Fibroblast of skin of right biceps (primary cell): ENCODE measurements at regions not wholly inside any gene's neighbourhood (a gene's known extent, or its start where the extent isn't known, plus 50 kb on each side); places are given as distances from the start of the nearest gene placed in this dataset.

ENCODE experiments used
- DNase-seq: peaks from one replicate; pipeline ENCODE4 v3.0.0-alpha.2; 2013

DNA sequence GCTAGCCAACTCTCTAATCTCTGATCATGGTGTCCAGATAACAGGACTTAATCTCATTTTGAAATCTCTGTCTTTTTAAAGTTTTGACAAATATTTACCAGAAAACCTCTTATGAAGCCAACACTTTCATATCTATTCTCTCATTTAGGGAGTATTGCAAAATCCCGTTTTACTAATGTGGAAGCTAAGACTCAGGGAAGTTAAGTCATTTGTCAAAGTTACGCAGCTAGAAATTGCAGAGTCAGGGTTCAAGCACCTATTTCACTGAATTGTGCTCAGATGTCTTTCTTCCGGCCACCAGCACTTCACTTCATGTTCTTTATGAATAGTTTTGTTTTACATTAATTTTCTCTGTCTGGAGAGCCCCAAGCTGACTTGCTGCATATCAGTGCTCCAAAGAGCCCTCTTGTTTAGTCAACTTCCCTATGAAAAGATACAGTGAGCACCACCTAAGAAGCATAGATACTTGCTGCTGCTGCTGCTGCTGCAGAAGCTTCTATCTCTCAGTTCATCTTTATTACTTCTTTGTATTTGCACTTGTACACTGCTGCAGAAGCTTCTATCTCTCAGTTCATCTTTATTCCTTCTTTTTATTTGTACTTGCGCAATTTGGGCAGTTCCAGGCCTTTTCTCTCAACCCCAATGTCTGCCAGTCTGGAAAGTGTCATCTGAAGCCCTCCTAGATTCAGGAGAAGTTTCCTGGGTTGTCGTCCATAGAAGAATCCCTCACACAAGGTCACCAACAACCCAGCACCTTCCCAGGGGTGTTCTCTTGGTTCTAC, 329.7 kb downstream of the MAFB start:
- DNase-seq: no peak

DNA sequence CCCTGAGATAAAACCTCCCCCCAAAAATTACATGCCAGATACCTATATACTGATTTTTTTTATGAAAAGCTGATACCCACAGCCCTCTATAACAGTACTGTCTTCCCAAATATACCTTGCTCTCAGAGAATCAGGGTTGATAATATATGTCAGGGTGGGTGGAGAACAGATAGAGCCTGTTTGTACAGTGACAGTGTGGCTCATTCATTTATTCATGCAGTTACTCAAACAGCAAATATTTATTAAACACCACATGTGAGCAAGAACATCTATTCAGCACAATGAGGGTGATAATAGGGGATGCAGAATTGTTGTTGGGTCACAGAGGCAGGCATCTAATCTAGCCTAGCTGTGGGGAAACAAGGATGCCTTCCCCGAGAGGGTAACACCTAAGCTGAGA, 334.2 kb downstream of the MAFB start:
- no peak for DNase-seq

DNA sequence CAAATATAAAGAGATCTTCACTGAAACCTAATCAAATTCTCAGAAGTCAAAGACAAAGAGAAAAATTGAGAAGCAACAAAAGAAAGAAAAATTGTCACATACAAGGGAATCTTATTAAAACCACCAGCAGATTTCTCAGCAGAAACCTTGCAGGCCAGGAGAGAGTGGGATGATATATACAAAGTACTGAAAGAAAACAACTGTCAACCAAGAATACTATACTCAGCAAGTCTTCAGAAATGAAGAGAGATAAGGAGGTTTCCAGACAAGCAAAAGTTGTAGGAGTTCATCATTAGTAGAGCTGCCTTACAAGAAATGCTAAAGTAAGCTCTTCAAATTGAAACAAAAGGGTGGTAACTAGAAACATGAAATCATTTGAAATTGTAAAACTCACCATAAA, 345.6 kb downstream of the MAFB start:
- no peak for DNase-seq

DNA sequence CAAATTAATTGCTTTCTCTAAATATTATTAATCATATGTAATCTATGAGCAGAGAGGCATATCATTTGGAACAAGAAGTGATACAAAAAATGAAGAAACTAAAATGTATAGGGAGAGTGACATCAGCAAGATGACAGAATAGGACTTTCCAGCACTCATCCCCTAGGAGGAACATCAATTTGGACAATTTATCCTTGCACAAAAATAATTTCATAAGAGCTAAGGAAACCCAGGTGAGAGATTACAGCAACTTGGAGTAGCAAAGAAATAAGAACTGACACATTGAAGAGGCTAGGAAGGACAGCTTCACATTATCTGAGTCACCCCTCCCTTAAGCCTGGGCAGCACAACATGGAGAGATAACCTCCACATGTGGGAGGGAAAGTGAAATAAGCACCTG, 347.5 kb downstream of the MAFB start:
- no peak for DNase-seq

DNA sequence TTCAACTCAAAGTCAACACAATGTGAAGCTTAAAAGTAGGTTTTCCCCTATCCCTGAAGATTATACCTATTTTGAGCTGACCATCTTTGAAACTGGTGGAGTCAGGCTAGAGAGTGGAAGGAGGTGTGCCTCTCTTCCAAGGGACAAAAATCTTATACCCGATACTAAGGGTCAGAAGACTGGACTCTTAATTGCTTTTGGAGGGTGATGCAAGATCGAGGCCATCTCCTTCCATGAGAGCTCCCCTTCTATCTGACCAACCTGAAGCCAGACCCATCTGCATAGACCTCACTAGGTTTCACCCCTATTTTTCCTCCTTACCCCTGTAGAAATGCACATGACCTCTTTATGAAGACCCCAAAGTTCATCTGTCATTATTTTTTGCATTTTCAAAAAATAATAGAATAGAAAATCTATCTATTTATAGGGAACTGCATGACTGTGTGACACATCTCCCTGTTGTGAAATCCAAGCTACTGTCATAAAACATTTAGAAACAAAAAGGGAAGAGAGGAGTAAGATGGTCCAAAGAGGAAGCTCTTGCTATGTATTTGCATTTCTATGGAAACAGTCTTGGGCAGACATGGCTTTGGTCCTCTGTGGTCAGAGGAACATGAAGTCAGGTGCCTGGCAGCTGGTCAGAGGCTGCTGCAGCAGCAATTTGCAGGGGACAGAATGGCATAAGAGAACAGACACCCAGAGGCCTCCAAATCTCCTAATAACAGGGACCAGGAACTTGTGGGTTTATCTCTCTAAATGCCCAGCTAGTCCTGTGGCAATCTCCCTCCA, 349.2 kb downstream of the MAFB start:
- no peak for DNase-seq

DNA sequence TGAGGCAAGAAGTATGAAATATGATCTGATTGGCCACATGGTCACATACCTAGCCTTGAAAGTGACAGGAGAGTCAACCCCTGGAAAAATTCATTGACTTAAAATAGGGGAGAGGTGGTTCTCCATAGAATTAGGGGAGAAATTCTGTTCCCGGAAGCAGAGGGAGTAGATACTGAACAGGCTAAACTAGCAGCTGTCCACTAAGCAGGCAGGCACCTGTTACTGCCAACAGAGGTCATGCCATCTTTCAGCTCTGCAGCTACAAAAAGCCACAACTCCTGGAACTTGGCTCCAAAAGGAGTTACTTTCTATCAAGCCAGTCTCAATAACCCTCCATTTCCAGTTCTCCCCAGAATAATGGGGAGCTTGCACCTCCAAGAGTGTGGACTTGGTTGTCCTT, 352.5 kb downstream of the MAFB start:
- DNase-seq: no peak

DNA sequence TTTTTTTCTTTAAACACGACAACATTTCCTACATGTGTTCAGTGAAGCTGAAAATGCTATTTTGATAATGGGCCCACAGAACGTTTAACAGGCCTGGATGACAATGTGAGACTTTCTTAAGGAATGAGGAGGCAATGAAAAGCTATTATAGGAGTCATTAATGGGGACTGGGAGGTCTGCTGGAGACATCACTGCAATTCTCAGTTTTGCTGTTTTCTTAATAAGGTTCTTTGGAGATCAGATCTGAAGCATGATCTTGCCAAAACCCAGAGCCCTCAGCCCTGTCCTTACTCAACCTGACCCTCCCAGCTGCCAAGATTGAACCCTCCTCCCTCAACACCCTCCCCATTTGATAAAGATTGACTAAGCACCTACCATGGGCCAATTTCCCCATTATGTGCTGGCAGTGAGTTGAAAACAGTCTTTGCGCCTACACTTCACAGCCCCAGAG, 353.1 kb downstream of the MAFB start:
- no peak for DNase-seq

DNA sequence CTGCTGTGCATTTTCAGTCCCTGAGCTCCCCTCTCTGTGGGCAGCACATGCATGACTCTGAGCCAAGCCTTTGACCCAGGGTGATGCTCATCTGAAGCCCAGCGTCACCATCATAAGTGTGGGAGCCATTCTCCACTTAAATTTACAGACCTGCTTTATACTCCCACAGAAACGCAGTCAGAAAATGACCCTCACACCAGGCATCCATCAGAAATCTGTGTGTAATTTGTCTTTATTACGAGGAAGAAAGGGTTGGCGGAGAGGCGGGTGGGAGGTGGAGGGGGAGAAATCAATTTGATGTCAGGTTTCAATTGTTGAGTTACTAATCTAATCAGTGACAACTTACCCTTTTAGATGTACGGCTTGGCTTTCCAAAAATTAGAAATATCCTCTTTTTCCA, 353.6 kb downstream of the MAFB start:
- DNase-seq: no peak

DNA sequence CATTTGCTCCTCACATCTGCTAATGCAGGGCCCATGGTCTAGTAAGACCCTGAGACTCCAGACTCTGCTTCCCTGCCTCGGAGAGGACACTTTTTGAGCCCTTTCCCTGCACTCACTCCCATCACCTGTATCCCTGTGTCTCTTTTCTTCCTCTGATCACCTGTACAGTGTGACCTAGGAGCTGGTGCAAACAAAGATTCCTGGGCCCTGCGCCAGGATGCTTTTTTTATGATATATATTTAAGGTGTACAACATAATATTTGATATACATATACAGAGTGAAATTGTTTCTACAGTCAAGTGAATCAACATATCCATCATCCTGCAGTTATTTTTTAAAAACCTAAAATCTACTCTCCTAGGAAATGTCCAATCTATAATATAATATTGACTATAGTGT, 355.4 kb downstream of the MAFB start:
- no peak for DNase-seq

DNA sequence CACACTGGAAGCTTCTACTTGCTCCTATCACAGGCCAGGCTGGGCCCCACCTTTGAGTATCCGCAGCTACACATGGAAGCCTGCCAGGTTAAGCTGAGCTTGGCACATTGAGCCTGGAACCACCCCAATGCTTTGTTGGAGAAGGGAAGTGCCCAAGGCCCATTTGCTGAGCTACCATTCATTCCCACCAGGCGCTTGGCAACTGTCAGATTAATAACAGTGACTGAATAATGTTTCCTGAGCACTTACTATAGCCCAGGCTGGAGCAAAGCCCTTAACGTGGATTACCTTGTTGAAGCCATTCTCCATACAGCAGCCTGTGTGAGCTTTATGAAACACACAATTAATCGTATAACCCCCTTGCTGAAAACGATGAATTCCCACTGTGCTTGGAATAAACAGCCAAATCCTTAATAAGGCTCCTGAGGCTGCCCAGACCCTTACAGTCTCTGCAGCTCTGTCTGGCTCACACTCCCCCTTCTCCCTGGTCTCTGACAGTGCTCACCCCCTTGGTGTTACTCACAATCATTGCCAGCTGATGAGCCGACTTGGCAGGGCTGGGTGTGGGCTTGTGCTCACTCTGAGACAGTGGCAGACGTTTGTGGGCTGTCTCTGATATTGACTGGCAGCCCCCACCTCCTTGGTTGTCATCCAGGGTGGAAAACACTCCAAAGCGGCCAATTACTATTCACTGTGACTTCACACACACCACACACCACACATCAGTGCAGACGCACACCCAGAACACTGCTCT, 357.1 kb downstream of the MAFB start:
- DNase-seq: no peak

DNA sequence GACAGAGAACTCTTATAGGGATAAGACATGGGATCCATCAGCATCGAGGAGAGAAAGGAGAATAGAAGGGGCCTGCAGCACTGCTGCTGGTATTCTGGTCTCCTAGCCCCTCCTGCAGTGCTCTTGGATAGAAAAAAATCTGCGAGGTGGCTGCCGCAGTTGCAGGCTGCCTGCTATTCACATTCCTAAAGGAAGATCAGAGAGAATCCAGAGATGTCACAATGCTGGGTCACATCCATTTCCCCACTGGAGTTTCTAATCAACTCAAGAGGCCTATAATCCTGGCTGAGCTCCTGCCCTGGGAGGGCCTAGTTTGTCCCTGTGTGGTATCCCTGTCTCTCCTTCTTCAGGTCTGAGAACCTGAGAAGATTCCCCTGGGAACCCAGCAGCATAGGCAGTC, 357.8 kb downstream of the MAFB start:
- DNase-seq: no peak

DNA sequence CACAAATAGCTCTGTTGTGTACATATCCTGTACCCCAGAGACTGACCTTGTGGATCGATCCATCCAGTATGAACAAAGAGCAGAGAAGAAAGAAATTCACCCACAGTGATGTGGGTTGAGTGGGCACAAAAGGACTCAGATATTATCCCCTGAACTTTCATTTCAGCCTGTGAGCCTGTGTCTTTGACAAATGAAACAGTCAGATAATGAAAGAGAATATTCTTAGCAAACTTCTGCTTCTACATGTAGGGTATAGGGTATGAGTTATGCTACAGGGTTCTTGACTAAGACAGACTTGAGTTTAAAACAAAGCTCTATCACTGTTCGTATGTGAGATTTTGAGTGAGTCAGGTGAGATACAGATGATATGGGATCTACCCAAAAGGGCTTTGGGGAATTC, 359.7 kb downstream of the MAFB start:
- DNase-seq: no peak

DNA sequence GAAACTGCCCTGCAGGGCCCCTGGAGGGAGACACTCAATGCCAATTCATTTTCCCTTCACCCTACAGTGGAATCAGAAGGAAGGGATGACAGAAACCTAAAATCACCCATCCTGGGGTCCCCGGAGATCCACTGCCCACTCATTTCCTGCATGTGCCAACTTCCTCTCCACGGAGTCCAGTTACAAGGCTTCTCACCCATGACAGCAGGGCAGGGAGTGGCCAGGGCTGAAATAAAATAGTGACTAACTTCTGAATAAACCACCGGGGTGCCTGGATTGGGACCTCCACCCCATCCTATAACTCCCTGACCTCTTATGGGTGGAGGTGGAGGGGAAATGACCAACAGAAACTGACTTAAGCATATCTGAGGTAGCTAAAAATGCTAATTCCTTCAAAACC, 362.3 kb downstream of the MAFB start:
- DNase-seq: no peak

DNA sequence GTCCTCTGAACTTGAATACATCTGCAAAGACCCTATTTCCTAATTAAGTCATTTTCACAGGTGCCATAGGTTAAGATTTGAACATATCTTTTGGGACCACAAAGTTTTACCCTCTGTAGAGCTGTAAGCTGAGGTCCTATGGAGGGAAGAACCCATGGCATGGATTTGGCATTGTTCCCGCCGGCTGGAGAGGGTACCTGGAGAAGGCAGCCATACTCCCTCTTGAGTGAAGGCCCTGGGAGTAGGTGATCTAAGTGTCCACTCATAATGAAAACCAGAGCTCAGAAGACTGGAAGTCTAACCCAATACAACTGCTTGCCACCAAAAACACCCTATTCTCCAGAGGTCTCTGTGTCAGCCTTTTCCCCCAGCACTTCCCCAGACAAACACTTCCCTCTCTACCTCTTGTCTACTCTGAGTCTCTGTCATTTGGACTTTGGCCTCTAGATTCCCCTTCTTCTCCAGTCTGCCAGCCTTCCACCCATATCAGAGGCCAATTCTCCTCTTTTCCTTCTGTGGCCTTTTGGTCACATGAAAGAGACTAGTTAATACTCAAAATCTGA, 363.9 kb downstream of the MAFB start:
- DNase-seq: no peak

DNA sequence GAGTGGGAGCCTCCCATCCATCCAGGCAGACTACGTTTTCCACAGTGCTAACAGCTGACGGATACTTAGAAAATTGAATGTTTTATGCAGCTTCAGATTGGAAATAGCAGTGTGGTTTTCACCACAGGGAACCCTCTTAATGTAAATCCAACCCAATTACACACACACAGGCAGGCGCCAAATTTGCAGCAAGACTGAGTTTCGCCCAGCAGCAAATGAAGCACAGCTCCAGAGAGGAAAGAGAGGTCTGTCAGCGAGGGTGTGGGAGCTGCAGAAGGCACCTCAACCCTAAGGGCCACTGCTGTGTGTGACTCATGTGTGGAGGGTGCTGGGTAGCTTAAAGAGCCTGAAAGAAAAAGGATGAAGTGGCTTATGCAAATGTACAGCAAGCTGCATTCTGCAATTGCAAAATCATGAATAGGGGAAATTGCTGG, 365.7 kb downstream of the MAFB start:
- peak; percentile 49 for DNase-seq

DNA sequence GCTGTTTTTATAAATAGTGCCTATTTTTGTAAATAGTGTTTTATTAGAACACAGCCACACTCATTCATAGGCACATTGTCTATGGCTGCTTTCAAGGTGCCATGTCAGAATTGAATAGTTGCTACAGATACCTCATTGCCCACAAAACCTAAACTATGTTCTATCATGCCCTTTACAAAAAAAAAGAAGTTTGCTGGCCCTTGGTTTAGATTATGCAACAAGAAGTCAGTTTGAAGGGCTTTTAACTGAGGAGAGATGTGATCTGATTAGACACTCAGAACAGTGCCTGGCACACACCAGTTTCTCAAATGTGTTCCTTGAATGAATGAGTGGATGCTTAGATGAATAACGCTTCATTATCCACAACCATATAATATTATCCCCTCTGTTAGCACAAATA, 366.1 kb downstream of the MAFB start:
- DNase-seq: no peak

DNA sequence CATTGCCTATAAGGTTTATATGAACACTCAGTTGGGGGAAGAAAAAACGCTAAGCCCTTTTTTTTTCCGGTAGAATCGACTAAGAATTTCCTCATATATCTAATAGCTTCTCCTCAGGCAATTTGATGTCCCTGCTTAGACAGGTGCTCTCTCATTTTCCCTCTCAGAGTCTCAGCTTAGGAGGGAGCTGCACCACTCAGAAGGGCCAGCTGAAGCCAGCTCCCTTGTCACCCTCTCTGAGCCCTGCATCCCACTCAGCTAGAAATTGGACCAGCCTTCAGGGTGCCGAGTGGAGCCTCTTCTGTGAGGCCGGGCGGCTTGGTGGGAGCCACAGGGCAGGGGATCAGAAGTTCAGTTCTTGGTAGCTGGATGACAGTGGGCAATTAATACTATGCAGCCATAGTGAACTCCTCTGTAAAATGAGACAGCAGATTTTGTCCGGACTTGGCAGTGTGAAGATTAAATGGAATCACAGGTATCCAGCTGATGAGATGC, 368.5 kb downstream of the MAFB start:
- DNase-seq: no peak

DNA sequence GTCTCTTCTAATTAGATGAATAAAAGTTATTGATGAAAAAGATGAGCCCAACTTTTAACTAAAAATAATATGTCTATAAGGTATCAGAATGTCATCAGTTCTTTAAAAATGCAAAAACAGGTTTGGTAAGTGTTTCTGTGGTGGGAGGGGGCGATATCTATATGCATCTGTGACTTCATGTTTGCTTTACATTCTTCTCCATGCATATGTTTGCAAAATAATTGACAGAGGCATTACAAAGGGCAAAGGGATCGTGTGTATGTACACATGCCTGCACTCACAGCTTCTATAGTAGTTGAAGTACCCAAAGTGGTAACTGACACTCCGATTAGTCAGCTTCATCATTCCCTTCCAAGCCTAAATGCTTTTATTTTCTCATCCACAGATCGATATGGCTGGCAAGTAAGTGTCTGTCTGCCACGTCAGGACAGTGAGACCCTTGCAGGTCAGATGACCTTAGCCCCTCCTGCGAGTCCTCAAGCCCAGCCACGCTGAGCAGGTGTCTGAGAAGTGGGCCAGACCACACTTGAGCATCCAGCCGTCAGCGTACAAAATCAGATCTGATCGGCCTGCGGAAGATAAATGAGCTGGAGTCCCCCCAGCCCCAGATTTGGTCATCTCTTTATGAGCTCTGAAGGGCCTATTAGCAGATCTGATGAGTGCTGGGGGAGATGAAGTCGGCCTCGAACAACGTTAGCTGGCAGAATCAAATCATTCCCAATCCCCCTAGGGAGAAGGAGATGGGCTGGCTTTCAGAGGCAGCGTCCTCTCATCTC, 369.1 kb downstream of the MAFB start:
- no peak for DNase-seq

DNA sequence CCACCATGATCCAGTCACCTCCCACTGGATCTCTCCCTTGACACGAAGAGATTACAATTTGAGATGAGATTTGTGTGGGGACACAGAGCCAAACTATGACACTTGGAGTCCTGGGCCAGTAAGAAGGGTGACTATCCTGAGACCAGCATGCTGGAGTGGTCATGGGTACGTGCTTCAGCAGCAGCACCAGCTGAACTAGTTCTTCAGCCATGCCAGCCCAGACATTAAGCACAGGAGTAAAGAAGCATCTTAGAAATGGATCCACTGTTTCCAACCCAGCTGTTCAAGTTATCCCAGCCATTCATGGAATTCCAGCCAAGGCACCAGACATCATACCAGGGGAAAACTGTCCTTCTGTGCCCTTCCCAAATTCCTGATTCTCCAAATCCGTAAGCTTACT, 370.0 kb downstream of the MAFB start:
- DNase-seq: no peak

DNA sequence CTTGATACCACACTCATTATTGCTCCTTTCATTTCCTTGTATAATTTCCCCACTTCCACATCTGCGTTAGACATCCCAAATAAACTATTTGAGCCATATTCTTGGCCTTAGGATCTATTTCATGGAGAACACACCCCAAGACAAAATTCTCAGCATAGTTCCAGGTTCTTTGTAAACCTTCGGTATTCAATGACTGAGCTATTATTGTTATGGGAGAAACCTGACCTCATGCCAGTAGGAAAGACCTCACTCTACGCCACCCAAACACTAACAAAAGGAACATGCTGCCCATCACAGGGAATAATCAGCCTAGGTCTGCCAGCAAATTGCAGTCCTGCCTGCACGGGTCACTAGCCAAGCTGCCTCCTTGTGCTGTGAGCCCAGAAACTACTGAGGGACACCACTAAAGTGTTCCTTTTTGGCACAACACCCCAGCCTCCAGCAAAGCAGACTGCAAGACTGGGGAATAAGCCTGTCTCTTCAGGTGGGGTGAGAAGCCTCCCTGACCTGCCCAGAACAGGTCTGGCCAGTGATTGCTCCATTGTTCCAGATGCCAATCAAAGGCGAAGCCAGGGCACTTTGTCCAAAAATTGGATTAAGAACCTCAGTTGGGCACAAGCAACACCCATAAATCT, 371.8 kb downstream of the MAFB start:
- no peak for DNase-seq

DNA sequence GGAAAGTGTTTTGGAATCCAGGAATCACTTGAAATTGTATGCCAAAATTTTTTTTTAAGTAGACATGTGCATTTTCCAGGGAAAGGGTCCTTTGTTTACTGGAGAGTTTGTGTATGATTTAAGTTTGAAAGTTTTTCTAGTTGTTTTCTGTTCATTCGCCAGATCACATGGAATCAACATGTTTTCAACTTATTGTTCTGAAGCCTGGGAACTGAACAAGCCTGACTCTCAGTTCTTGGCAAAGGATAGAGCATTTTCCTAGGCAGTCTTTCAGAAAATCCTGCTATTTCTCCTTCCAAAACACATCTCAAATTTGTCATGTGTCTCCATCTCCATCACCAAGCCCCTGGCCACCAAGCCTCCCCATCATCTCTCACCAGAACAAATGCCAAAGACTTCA, 374.8 kb downstream of the MAFB start:
- DNase-seq: no peak

DNA sequence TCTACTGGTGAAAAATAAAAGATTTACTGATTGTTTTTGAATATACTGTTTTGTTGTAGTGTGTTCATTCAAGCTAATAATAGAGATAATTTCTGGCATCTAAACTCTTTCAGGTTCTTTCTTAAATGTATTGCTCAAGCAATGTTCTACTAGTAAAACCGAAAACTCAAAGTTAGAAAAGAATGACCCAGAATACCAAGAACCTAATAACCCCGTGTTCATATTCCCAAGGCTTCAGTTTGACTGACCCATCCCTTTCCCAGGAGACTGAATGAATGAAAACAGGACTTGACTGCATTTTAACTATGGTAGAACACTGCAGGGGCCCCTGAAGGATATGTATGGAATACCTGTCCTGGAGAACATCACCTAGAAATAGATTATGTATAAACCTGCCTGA, 375.3 kb downstream of the MAFB start:
- DNase-seq: no peak
